GM18507 (cell line): ENCODE measurements at regions not wholly inside any gene's neighbourhood (a gene's known extent, or its start where the extent isn't known, plus 50 kb on each side); places are given as distances from the start of the nearest gene placed in this dataset.

Experiments
- DNase-seq: peaks from one replicate; pipeline ENCODE4 v3.0.0; 2011; ENCODE audit warnings: low read depth; ENCODE audit not compliant: insufficient read length; ENCODE audit errors: extremely low spot score
- FAIRE-seq: peaks from 2 replicates; lab custom pipeline; 2011; peaks lifted over from hg19 to GRCh38; lab: Jason Lieb, UNC

DNA sequence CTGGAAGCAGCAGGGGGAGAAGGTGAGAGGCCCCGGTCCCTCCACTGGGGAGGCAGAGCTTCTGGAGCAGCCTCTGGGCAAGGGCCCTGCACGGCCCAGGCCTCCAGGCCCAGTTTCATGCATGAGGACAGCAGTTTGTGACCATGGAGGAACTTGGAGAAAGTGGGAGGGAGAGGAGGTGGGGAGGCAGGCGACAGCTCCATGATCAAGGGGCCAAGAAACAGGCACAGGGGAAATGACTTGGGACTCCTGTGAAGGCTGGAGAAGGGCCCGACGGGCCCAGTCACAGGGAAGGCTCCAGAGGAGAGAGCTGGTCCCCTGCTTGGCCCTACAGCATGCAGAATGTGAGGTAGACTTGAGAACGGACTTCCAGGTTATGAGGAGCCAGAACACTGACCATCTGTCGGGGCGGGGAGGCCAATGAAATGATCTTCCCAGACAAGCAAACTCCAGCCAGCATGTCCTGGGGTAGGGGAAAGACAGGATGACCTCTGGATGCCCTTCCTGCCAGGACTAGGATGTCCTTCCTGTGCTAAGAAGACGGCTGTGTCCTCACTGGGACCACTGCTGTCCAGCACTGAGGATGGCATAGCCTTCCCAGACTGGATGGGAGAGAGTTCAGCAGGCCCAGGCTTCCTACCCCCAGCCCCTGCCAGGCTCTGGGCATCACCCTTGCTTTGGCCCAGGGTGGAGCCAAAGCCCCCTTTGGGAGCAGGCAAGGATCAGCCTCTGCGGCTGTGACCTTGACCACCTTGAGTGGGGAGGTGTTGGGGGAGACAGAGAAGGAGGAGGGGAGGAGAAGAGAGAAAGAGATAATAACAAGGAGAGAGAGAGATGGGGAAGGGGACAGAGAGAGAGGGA lies 548.2 kb downstream of the PTPRU start:
- DNase-seq = no peak
- no peak for FAIRE-seq

GRCh38 chr1:29783508-29784275 lies 547.4 kb downstream of the PTPRU start:
- no peak for DNase-seq
- FAIRE-seq = no peak

- no peak for FAIRE-seq
- no peak for DNase-seq
These were observed 546.7 kb downstream of the PTPRU start for GRCh38 chr1:29782846-29783507.

DNA sequence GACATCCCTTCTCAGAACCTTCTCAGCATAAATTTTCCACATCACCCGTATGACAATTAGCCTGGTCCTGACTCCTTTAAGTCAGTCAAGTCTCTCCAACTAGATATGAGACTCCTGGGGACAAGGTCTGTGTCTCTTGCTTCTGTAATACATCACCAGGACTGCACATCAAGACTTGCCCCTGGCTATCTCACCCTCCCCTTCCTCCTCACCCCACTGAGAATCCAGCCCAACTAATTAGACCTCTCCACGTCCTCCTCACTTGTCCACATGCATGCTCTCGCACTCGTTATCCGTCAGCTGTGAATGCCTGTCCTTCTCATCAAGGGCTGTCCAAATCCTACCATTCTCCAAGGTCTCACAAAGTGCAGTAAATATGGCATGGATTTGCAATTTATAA lies 542.8 kb downstream of the PTPRU start:
- DNase-seq = no peak
- FAIRE-seq = no peak

- FAIRE-seq = no peak
- DNase-seq = no peak
These were observed 541.2 kb downstream of the PTPRU start for GRCh38 chr1:29777522-29777921.

DNA sequence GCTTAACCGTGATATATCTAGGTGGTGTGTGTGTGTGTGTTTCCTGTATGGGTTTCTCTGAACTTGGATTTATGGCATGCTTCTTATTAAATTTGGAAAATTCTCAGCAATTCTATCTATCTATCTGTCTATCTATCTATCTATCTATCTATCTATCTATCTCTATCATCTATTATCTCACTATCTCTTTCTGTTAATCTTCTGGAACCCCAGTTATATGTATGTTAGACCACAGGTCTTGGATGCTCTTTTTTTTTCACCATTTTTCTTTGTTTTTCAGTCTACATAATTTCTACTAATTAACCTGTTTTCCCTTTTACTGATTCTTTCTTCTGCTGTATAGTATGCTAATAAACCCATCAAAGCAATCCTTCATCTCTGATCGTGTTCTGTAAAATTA lies 538.0 kb downstream of the PTPRU start:
- no peak for FAIRE-seq
- no peak for DNase-seq

GRCh38 chr1:29772584-29773100 lies 536.3 kb downstream of the PTPRU start:
- DNase-seq (no peak), FAIRE-seq (no peak)

- FAIRE-seq (no peak), DNase-seq (no peak)
These were observed 531.6 kb downstream of the PTPRU start for GRCh38 chr1:29767769-29768425.

DNA sequence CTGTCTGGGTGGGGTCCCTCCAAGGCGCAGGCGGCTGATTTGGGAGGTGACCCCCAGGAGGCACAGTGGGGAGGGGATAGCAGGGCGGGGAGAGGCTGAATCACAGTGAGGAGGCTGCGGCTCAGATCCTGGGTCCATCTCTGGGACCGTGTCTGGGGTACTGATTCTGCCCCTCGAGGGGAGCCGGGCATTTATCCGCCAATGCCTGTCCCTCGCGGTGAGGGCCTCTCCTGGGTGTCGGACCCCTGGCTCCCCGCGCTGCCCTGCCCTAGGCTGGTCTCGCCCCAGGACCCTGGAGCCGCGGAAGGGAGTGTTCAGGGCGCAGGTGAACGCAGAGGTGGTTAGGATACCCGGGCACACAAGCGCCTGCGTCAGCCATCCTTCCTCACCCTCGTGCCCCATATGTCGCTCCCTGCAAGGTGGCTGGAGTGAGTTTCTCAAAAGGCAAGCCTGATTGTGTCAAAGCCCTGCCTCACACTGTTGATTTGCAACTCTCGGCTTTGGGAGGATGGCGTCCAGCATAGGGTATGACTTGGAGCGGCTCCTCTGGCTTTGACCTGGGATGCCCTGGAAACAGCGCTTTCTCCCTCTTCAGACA lies 530.9 kb downstream of the PTPRU start:
- FAIRE-seq (no peak), DNase-seq (no peak)

- DNase-seq (no peak), FAIRE-seq (no peak)
These were observed 526.3 kb downstream of the PTPRU start for GRCh38 chr1:29762635-29763034.

DNA sequence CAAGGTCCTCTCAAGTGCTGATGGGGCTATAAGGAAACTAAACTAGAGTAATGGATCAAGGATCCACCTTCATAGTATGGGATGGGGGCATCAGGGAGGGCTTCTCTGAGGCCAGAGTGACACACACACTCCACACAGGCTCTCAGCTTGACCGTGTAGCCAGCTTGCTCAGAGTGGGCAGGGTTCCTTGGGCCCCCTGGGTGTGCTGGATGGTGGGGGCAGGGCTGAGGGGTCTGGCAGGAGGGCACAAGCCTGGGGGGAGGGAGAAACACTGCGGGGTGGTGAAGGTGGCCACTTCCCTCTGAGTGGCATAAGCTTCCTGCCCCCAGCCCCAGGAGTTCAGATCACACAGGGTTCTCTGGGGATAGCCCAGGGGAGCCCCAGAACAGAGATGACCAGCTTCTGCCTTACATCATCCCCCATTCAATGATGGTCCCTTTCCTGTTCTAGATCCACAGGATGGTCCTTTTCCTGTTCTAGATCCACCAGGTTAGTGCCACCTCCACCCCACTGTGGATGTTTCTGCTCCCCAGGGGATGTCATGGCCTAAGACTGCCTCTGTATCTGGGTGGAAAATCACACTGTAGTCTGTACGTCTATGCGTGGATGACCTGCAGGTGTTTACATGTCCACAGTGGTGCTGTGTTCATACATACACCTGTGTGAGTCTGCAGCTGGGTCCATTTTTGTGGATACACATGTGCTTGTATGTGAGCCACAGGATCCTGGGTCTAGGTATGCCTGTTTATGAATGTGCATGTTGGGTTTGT lies 525.0 kb downstream of the PTPRU start:
- no peak for DNase-seq
- FAIRE-seq = no peak

DNA sequence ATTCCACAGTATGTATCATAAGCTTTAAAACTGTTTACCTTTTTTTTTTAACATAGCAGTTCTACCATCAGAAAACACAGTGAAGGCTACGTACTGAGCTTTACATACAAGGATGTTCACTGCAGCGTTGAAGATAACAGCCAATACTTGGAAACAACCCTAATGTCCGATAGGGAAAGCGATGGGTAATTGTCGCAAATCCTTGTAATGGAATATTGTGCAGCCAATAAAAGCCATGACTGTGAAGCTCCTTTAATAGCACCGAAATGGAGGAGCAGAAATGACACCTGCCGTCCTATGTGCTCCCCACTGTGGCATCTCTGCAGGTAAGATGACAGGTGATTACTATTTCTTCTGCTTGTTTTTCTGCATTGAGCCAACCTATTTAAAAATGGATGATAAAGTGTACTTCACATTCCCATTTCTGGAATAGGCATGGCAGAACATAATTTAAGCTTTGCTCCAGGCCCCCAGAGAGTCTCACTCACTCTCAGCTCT lies 523.8 kb downstream of the PTPRU start:
- DNase-seq = no peak

DNA sequence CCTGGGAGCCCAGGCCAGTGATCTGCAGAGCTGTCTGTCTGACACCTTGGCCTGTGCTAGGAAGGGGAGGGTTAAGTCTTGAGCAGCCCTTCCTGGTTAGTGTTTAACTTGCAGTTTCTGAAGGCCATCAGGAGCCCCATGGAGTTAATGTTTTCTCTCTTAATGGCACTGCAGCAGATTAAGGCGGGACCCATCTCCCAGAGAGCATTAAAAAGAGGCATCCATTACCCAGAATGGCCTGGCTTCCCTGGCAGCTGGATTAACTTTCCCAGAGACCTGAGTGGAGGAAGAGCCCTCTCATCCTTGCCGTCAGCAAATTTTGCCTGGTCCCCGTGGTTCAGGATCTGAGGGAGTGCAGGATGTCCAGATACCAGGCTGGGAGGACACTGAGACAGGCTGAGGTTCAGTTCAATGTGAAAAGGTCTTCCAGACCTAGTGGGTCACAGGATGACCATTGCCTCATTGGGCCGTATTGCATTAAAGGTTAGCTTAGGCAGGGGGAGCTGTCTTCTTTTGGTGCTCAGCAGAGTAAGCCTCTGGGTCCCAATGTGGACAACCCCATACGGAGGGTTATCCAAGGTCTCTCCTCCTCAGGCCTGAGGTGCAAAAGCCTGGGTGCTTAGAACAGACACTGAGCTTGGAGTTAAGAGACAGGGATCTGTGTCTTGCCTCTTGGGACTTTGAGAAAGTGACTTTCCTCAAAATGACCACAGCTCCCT lies 522.6 kb downstream of the PTPRU start:
- FAIRE-seq = peak; percentile 67

More for the DNA sequence above, 523.8 kb downstream of the PTPRU start:
- FAIRE-seq = no peak

DNA sequence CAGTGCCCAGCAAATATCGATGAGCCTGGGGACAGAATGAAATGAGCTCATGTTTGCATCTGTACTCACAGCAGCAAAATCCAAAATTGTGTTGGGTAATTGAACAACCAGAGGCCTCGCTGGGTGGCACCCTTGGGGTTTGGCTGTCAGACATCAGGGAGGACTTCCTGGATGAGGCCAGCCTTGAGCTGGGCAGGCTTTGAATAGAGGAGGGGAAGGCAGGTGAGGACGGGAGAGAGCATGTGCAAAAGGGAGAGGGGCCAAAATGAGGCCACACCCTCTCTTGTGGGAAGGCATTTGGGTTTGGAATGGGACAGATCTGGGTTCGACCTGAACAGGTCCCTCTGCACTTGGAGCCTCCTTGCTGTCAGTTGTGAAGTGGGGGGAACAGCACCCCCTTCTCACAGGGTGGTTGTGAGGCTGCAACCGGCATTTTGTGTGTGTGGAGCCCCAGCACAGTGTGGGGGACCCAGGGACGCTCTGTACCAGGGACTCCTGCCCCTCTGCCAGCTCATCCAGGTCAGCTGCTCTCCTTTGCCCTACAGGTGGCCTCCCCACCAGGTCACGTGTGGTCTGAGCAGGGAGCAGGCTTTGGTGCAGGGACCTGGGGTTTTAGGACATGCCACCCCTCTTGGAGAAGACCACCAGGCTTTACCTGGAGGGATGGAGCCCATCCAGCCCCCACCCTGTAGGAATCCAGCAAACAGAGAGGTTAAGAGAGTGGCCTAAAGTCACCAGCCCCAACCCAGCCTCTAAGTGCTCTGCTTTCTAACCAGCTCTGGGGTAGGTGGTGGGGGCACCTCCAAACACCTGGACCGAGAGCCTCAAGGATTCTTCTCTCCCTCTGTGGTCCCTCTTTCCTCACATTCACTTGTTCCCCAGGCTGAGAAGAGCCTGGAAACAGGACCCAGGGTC lies 521.8 kb downstream of the PTPRU start:
- FAIRE-seq = no peak
- no peak for DNase-seq

More for the DNA sequence above, 522.6 kb downstream of the PTPRU start:
- DNase-seq = no peak

DNA sequence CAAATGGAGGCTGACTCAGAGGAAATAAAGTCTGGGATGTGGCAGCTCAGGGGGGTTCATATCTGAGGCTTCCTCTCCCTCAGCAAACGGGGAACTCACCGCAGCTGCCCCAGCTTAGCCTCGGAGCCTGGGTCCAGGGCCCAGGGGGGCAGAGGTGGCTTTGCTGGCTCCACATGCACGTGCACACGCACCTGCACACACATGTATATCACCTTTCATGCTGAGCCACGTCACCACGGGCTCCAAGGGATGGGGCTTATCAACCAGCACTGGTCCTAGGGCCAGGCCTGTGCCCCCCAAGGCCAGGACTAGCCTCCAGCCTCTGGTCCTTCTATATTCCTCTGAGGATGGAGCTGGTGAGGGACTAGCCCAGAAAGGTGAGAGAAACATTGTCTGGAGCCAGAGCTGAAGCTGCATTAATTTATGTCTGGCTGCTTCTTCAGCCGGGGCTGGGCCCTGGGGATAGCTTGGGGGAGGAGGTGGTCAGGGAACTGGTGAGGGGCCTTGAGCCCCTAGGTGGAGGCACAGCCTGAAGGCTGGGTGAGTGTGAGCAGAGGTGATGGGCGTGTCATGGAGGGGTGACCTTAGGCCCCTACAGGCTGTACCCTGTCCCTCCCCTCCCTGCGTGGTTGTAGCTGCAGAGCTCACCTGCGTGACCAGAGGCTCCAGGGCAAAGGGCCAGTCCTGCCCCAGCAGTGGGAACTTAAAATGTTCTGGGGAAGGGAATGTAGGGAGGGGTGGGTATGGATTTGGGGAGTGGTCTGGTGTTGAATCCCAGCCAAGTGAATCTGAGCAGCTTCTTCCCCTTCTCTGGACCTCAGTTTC lies 520.8 kb downstream of the PTPRU start:
- DNase-seq (no peak), FAIRE-seq (no peak)

DNA sequence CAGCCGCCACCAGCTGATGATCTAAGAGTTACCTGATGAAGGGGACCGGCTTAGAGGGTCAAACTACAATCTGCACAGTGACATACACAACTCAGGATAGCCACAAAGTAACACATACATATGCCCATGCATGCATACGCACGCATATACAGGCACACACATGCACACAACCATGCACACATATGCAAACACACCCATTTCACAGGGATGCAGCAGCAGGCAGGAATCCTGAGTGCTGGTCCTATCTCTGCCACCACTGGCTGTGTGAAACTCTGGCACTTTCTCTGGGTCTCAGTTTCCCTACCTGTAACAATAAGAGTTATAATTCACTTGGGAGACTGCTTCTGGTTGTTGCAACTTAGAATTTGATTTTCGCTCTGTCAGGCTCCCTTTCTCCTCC lies 520.2 kb downstream of the PTPRU start:
- no peak for FAIRE-seq
- DNase-seq = no peak
